ENCODE measurements at regions not wholly inside any gene's neighbourhood (a gene's known extent, or its start where the extent isn't known, plus 50 kb on each side); places are given as distances from the start of the nearest gene placed in this dataset.

GRCh38 chr7:15751191-15751701 lies 64.8 kb upstream of the MEOX2 start:
- DNase-seq (ENCODE audit: low spot score) = no peak

GRCh38 chr7:15750727-15751126 lies 64.2 kb upstream of the MEOX2 start:
- DNase-seq (ENCODE audit: low spot score) = no peak

GRCh38 chr7:15749631-15750030 lies 63.1 kb upstream of the MEOX2 start:
- DNase-seq (ENCODE audit: low spot score) = no peak

GRCh38 chr7:15747712-15748111 lies 61.2 kb upstream of the MEOX2 start:
- DNase-seq (ENCODE audit: low spot score) = no peak

GRCh38 chr7:15747301-15747700 lies 60.8 kb upstream of the MEOX2 start:
- DNase-seq (ENCODE audit: low spot score) = no peak

- no peak for DNase-seq (ENCODE audit: low spot score)
These were observed 57.5 kb upstream of the MEOX2 start for GRCh38 chr7:15743926-15744480.

GRCh38 chr7:15737601-15738000 lies 51.1 kb upstream of the MEOX2 start:
- no peak for DNase-seq (ENCODE audit: low spot score)

All from hepatic stellate cell (primary cell).